Esophagus muscularis mucosa (tissue), 4 donors: ENCODE measurements at regions not wholly inside any gene's neighbourhood (a gene's known extent, or its start where the extent isn't known, plus 50 kb on each side); places are given as distances from the start of the nearest gene placed in this dataset.

ENCODE experiments used
- DNase-seq: peaks from one replicate; pipeline ENCODE4 v3.0.0-alpha.2; 2017; ENCODE audit errors: extremely low spot score
- H3K27ac ChIP-seq, 4 donors: fragments of 200-600 bp; sonication (generic); replicated peaks in 1 of 4; 1 replicate in 3 of 4; 2 replicates in 1 of 4; pipeline ENCODE4 v1.5.1; 2016 to 2019; ENCODE audit warnings: mild to moderate bottlenecking in 1 of 4
- H3K27me3 ChIP-seq, 4 donors: fragments of 200-600 bp; sonication (generic); one replicate each; pipeline versions ENCODE4 v1.5.1 to v1.6.0; 2016 to 2019
- H3K36me3 ChIP-seq, 4 donors: fragments of 200-600 bp; sonication (generic); one replicate each; pipeline ENCODE4 v1.5.1; 2016 to 2019
- H3K4me1 ChIP-seq, 4 donors: fragments of 200-600 bp; sonication (generic); one replicate each; pipeline ENCODE4 v1.5.1; 2016 to 2019
- H3K4me3 ChIP-seq, 4 donors: fragments of 200-600 bp; sonication (generic); 1 replicate in 2 of 4; 2 replicates in 2 of 4; pipeline ENCODE4 v1.5.1; 2016 to 2019; ENCODE audit warnings: mild to moderate bottlenecking in 4 of 4, moderate library complexity in 1 of 4
- H3K9me3 ChIP-seq, 4 donors: fragments of 200-600 bp; sonication (generic); 1 replicate in 3 of 4; 2 replicates in 1 of 4; pipeline ENCODE4 v1.5.1; 2016 to 2019
- EP300 ChIP-seq: sonication (generic); formaldehyde crosslinking; IDR thresholded peaks from one replicate; pipeline ENCODE4 v1.6.1; 2017; ENCODE audit warnings: antibody characterized with exemption
- POLR2A ChIP-seq: fragments of 450-650 bp; IDR thresholded peaks from one replicate; pipeline ENCODE4 v1.6.1; 2017; ENCODE audit warnings: antibody characterized with exemption, moderate library complexity, mild to moderate bottlenecking, low read depth
- POLR2AphosphoS5 ChIP-seq, 2 donors: sonication (generic); formaldehyde crosslinking; IDR thresholded peaks; one replicate each; pipeline ENCODE4 v1.6.1; 2017; ENCODE audit warnings: antibody characterized with exemption in 2 of 2
- WGBS: methylation state at CpG from one replicate; pipeline ENCODE4 v1.1.5; 2018; 5-methylcytosine and 5-hydroxymethylcytosine counted together
- intact Hi-C: fragments of 100-400 bp; cut with DNase I; formaldehyde crosslinking; loops from one replicate; pipeline ENCODE4 v1.15.1; 2023
- TF ChIP-seq, protein P1 (sequence below), 3 experiments: fragments of 200-600 bp in 2 of 3; fragments of 450-650 bp in 1 of 3; sonication (generic) in 2 of 3; IDR thresholded peaks; one replicate each; pipeline ENCODE4 v1.5.1; 2017 to 2019; ENCODE audit warnings: antibody characterized with exemption in 3 of 3, mild to moderate bottlenecking in 2 of 3, moderate library complexity in 1 of 3

DNA sequence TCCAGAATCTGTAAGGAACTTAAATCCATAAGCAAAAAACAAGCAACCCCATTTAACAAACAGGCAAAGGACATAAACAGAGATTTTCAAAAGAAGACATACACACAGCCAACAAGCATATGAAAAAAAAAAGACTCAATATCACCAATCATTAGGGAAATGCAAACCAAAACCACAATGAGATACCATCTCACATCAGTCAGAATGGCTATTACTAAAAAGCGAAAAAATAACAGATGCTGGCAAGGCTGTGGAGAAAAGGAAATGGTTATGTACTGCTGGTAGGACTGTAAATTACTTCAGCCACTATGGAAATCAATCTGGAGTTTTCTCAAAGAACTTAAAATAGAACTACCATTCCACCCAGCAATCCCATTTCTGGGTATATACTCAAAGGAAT is 156.8 kb upstream of the RADX start:
- Histone ChIP-seq H3K27ac (no peak overlapping the region), H3K27me3 (no peaks in the 10 kb centered on the region), H3K4me3 (no peak overlapping the region), H3K9me3 (no peaks in the 10 kb centered on the region), H3K36me3 (no peaks in the 10 kb centered on the region), H3K4me1 (no peaks in the 10 kb centered on the region)
- TF ChIP-seq, protein P1, sequence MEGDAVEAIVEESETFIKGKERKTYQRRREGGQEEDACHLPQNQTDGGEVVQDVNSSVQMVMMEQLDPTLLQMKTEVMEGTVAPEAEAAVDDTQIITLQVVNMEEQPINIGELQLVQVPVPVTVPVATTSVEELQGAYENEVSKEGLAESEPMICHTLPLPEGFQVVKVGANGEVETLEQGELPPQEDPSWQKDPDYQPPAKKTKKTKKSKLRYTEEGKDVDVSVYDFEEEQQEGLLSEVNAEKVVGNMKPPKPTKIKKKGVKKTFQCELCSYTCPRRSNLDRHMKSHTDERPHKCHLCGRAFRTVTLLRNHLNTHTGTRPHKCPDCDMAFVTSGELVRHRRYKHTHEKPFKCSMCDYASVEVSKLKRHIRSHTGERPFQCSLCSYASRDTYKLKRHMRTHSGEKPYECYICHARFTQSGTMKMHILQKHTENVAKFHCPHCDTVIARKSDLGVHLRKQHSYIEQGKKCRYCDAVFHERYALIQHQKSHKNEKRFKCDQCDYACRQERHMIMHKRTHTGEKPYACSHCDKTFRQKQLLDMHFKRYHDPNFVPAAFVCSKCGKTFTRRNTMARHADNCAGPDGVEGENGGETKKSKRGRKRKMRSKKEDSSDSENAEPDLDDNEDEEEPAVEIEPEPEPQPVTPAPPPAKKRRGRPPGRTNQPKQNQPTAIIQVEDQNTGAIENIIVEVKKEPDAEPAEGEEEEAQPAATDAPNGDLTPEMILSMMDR (IDR thresholded peaks at IDR 0.05): no peak
- TF ChIP-seq POLR2AphosphoS5 (IDR thresholded peaks at IDR 0.05) (no peak), EP300 (no peak), POLR2A (no peak)
- intact Hi-C loops: no loop called here
- no peak for DNase-seq
- 97% methylated on average over 1 of the region's 1 CpG for WGBS

DNA sequence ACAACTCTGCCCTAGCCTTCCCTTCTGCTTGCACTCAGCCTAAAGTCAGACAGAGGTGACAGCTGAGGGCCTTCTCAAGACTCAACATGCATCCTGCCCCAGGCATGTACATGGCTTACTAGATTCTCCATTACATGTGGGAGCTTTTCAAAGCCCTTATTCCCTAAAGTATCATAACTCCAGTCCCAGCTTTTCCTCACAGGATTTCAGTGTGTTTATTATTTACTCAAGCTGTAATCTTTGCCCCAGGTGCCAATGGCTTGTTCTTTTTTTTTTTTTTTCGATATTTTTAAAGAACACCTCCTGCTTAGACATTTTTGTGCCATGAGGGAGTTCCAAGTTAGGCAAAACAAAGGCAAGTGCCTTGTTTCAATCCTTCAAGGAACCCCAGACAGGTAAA is 154.0 kb upstream of the RADX start:
- H3K27ac ChIP-seq: no peak overlapping the region
- no peaks in the 10 kb centered on the region for H3K27me3 ChIP-seq
- TF ChIP-seq POLR2AphosphoS5 (IDR thresholded peaks at IDR 0.05) (no peak), EP300 (no peak), POLR2A (no peak)
- TF ChIP-seq, protein P1 (IDR thresholded peaks at IDR 0.05): no peak
- H3K4me1 ChIP-seq: no peaks in the 10 kb centered on the region
- intact Hi-C loops: no loop called here
- H3K4me3 ChIP-seq: no peak overlapping the region
- WGBS: 54% methylated on average over 1 of the region's 1 CpG
- H3K9me3 ChIP-seq: no peaks in the 10 kb centered on the region
- no peaks in the 10 kb centered on the region for H3K36me3 ChIP-seq
- DNase-seq: no peak

DNA sequence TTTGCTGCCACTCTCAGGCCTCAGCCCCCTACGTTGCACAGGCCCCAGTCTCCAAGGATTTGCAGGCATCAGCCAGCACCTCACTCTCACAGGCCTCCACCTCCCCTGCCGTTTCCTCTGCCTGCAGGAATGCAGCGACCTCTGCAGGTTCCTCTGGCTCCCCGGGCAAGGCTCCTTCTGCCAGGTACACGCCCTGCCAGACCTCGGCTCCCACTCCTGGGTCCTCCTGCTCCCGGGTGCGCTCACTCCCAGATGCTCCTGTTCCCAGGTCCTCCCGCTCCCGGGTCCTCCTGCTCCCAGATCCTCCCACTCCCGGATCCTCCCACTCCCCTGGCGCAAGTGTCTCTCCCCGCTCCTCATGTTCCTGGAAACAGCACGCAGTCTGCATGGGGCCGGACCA is 144.4 kb upstream of the RADX start:
- no peak for TF ChIP-seq POLR2AphosphoS5 (IDR thresholded peaks at IDR 0.05)
- TF ChIP-seq POLR2A: no peak
- no peak for TF ChIP-seq EP300
- TF ChIP-seq, protein P1 (IDR thresholded peaks at IDR 0.05): no peak
- H3K4me1 ChIP-seq: no peaks in the 10 kb centered on the region
- peaks cover 0 to 11% (median 0%) of the 10 kb centered on the region in 4 donors for H3K27me3 ChIP-seq
- WGBS: 57% methylated on average over 15 of the region's 15 CpGs
- DNase-seq: no peak
- no peak overlapping the region for H3K4me3 ChIP-seq
- no peaks in the 10 kb centered on the region for H3K36me3 ChIP-seq
- no peaks in the 10 kb centered on the region for H3K9me3 ChIP-seq
- intact Hi-C loops: no loop called here
- H3K27ac ChIP-seq: no peak overlapping the region

DNA sequence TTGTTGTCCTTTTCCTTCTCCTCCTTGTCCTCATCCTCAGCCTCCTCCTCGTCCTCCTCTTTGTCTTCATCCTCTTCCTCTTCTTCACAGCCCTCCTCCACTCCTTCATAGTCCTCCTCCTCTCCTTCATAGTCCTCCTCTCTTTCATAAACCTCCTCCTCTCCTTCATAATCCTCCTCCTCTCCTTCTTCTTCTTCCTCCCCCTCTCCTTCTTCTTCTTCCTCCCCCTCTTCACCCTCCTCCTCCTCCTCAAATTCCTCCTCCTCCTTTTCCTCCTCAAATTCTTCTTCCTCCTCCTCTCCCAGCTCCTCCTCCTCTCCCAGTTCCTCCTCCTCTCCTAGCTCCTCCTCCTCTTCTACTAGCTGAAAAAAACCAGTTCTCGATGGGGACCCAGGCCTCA is 143.8 kb upstream of the RADX start:
- H3K36me3 ChIP-seq: no peaks in the 10 kb centered on the region
- H3K27me3 ChIP-seq: peaks cover 0 to 11% (median 0%) of the 10 kb centered on the region in 4 donors
- no peak overlapping the region for H3K27ac ChIP-seq
- H3K9me3 ChIP-seq: no peaks in the 10 kb centered on the region
- DNase-seq: no peak
- no peak overlapping the region for H3K4me3 ChIP-seq
- H3K4me1 ChIP-seq: no peaks in the 10 kb centered on the region
- 61% methylated on average over 2 of the region's 2 CpGs for WGBS
- intact Hi-C loops: no loop called here
- TF ChIP-seq, protein P1 (IDR thresholded peaks at IDR 0.05): no peak
- TF ChIP-seq POLR2AphosphoS5 (IDR thresholded peaks at IDR 0.05): no peak
- no peak for TF ChIP-seq POLR2A
- no peak for TF ChIP-seq EP300

DNA sequence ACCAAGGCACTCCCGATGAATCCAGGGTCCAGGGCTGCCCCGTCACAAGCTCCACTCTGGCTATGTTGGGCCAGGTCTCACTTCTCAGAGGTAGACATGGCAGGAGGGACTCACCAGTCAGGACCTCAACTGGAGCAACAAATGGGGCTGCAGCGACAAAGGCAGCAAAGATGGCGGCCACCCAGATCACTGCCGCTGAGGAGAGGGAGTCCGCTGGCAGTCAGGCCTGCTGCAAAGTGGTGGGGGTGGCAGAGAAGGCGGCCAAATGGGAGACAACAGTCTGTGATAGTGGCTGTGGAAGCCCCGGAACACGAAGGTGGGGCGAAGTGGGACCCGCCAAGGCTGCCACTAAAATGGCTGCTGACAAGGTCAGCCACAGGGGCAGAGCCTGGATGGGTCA is 143.3 kb upstream of the RADX start:
- H3K27ac ChIP-seq: no peak overlapping the region
- no peak for DNase-seq
- WGBS: 81% methylated on average over 11 of the region's 11 CpGs
- H3K4me3 ChIP-seq: no peak overlapping the region
- H3K36me3 ChIP-seq: no peaks in the 10 kb centered on the region
- H3K27me3 ChIP-seq: peaks cover 0 to 11% (median 0%) of the 10 kb centered on the region in 4 donors
- intact Hi-C loops: no loop called here
- TF ChIP-seq POLR2AphosphoS5 (IDR thresholded peaks at IDR 0.05) (no peak), EP300 (no peak), POLR2A (no peak)
- TF ChIP-seq, protein P1 (IDR thresholded peaks at IDR 0.05): no peak
- no peaks in the 10 kb centered on the region for H3K4me1 ChIP-seq
- no peaks in the 10 kb centered on the region for H3K9me3 ChIP-seq
